GM19397 (cell line): ENCODE measurements at regions not wholly inside any gene's neighbourhood (a gene's known extent, or its start where the extent isn't known, plus 50 kb on each side); places are given as distances from the start of the nearest gene placed in this dataset.

Experiments
- ATAC-seq: cut with Tn5 transposase; IDR thresholded peaks from one replicate; pipeline ENCODE4 v1.9.1; 2021; ENCODE audit warnings: mild to moderate bottlenecking, moderate library complexity; ENCODE audit not compliant: unreplicated experiment

DNA sequence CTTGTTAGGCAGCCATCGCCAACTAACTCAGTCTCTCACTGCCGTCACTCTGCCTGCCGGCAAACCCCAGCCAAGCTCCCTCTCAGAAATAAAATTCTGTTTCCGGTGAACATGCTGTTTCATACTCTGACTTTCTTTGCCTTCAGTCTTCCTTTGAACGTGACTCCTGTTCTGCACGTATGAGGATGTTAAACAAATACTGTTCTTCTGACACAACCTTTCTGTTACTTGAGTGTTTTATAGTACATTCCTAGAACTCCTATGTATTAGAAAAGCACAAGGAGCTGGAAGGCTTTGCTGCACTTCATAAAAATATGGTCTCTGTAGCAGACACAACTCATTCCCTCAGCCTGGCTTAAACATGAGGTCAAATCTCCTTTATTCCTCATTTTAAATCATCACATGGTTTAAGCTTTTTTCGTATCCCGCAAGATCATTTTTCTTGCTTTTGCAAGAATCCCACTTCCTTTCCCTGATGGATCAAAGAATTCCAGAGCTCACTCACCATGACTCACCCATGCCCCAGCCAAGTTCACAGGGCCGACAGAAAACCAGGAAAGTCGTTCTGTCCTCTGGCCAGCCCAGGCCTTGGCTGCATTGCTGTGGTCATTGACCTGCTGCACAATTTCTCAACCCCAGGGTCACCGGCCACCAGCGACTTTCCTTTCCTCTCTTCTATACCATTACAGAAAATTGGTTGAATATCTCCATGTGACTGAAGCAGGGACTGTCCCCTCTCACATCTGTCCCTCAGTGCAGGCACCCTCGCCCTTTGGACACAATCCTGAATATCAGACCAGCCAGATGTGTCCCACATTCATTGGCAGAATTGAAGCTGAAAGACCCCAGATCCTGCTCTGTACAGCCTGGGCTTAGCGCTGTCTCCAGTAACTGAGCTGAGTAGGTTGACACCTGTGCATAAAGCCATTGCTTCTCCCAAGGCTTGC, 183.1 kb upstream of the ARL4C start:
- ATAC-seq, result no peak

DNA sequence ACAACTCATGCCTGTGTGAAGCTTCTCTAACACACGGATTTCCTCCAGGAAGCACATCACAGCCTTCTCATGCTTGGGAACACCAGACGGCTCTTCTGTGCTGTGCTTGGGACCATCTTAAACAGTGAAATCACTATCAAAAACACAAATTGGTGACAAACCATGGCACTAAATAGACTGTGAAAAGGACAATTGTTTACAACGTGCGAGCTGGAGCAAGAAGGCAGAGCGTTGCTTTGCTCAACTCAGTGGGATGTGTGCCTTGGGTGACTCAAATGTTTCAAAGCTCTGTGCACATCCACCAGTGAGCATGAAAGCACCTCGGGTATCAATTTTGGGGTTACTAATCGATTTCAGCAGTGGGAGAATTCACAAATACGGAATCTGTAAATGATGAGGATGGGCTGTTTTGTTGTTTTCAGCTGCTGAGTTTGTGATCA, 182.4 kb upstream of the ARL4C start:
- ATAC-seq, result no peak

DNA sequence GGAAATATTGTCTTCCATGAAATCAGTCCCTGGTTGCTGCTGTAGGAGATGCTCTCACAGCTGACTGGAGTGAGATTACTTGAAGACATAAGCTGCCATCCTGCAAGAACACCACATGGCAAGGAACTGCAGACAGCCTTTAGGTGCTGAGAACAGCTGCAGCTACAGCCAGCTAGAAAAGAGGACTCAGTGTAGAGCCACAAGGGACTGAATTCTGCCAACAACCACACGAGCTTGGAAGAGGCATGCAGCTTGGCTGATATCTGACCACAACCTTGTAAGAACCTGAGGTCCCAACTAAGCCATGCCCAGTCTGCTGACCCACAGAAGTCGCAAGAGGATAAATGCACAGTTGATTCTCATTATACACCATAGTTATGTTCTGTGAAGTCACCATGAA, 181.8 kb upstream of the ARL4C start:
- no peak for ATAC-seq

DNA sequence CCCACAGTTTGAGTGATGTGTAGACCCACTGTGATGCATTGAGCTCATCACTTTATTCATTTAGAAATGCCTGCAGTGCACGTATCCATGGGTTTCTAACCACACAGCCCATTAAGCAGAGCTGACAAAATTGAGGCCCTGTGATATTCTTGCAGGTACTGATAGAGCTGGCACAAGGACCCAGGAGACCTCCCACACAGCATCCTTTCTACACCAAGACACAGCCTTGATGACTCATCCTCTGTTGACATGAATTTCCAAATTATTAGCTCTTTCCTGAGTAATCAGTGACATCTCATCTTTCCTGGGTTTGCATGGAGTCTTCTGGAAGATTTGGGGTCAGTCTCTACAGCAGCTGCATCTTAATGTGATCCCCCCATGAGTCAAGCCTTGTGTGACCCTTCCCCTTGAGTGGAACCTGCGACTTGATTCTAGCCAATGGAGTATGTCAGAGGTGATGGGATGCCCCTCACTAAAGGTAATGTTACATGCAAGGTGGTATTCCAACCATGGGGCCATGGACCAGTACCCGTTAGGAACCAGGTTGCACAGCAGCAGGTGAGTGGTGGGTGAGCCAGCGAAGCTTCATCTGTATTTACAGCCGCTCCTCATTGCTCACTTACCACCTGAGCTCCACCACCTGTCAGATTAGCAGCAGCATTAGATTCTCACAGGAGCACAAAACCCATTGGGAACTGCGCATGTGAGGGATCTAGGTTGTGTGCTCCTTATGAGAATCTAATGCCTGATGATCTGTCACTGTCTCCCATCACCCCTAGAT, 181.1 kb upstream of the ARL4C start:
- no peak for ATAC-seq

DNA sequence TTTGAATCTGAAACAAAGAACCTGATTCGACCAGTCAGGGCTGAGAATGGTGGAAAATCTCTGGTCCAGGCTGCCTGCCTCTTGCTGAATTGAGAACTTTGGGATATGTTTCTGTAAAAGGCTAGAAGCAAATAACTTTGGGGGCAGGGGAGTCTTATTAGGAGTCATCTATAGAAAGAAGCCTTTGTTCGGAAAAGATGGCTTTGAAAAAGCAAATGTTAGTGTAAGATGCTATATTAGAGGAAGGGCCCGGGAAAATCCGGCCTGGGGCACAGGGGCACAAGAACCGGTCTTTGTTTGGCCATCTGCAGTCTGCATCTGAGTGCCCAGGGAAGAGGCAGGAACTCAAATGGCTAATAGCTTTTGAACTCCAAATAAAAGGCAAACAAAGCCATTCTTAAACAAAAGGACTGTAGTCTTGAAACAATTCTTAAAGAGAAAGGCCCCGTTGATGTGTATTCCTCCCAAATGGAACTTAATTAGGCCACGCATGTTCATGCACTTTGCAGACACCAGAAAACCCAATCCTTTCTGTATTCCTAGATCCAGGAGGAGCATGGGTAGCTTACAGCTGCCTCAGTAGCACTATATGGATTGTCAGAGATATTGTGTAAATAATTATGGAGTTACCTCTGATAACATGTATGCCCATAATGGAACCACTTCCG, 180.0 kb upstream of the ARL4C start:
- no peak for ATAC-seq

DNA sequence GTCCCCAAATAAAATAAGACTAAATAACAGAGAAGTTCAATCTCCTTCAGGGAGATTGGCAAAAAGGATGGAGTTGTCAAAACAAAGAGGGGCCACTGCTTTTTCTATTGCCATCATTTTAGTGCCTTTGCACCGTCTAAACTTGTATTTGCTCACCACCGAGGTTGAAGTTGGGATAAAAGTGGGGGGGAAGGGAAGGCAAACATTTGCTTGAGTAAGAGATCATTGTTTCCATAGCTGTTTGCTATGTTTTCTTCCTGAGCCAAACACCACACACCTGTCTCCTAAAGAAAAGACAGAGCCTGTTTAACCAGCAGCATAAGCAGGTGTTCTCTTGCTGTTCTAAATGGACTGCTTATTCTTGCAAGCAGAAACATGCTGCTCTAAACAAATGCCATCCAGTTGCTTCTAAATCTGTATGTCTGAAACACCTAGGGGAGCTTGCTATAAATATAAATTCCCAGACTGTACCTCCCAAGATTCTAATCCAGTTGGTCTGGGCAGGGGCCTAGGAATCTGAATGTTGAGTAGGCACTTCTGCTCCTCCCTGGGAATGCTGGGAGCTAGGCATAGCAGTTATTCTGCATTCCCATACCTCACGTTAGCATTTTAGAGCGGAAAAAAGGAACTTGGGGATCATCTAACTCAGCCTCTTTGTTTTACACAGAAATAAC, 179.4 kb upstream of the ARL4C start:
- ATAC-seq, result no peak

DNA sequence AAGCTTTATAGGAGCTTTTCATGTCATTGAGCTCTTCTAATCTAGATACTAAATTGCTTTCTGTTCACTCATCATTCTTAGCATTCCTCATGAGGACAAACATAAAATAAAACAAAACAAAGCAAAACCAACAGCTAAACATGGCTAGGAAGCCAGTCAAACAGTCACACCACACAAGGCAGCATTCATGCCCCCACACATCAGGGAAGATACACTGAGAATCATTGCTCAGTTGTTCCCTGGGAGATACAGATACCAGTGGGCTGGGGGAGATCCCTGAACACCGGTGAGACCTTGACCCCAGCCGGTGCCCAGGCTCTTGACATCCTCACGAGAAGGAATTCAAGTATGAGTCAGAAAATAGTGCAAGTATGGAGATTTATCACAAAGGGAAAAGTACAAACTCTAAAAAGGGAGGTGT, 177.9 kb upstream of the ARL4C start:
- ATAC-seq, result no peak

DNA sequence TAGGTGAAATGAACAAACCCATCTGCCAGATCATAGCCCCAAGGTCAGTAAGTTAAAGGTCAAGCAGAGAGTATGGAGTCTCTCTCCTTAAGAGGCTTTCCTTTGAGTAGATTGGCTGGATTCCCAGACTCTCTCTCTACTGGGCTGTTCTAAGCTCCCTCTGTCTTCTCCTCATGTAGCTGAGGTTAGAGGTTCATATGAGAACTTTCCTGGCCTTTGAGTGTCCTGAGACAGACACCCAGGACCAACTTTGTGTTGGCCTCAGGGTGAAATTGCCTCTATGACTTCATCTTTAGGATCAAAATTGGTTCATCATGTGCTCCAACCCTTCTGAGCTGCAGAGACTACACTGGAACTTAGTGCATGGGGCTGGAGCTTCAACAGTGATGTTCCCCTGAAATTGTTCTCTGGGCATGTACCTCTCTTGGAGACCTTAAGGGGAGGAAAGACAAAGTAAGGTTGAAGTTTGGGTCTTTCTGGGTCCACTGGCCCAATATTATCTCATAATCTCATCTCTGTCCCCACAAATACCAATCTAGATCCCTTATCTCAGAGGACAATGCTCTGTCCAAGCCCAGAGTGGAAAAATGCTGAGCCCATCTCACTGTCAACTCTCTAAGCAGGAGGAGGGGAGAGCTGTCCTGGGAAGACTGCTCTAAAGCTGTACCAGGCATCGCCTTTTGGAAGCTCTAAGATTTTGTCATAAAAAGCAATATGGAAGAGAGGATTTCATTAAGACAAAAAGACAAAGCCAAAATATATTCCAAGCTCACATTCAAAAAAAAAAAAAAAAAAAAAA, 177.3 kb upstream of the ARL4C start:
- ATAC-seq, result no peak

DNA sequence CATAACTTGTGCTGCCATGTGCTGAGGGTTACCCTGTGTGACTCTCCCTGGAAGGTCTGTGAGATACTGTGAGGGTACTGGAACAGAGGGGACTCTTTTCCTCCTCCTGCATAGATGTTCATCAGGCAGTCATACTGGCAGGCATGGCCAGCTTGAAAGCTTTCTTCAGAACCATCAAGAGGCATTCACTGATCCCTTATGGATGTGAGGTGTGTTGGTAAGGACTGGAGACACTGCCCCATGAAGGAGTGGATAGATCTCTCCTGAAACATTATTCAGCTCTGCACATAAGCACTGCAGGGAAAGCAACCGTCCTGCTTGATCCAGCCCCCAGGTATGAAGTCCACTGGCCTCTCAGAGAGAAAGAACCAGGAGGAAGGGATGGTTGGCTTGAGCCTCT, 176.6 kb upstream of the ARL4C start:
- no peak for ATAC-seq

DNA sequence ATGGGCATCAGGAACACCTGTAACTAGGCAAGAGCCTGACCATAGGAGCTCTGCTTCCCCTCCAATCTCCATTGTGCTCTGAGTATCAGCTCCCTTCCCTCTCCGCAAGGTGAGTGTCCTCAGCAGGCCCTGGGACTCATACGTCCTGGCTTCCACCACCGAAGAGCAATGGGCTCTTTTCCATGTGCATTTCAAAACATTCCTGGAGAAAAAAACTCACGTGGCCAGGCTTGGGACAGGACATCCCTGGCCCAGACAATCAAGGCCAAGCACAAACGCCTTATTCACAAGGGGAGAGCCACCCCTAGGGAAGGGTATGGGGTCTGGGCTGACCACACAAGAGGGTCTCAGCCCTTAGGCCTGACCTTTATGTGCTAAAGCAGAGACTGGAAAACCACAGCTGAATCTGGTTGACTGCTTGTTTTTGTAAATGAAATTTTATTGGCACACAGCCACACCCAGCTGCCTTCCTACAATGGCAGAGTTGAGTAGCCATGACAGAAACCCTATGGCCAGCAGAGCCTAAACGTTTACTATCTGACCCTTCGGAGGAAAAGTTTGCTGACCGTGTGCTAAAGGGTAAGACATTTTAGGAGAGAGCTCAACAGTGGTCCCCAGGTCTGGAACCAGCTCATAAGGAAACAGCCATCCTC, 175.7 kb upstream of the ARL4C start:
- ATAC-seq, result no peak

DNA sequence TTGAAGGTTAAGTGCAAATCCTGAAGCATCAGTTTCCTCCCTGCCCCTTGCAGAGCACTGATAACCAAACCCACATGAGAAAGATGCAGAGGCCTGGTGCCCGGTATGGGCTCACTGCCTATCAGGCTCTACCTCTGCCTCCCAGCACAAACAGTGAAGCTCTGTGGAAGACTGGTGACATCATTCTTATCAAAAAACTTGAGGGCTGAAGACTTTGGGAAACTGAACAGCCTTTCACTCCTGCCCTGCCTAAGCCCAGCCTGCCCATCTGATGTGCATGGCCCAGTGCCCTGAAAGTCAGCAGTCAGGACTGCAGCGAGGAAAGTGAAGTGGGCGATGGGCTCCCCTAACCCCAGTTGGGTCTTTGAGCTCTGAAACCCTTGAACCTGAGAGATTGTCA, 174.8 kb upstream of the ARL4C start:
- no peak for ATAC-seq

DNA sequence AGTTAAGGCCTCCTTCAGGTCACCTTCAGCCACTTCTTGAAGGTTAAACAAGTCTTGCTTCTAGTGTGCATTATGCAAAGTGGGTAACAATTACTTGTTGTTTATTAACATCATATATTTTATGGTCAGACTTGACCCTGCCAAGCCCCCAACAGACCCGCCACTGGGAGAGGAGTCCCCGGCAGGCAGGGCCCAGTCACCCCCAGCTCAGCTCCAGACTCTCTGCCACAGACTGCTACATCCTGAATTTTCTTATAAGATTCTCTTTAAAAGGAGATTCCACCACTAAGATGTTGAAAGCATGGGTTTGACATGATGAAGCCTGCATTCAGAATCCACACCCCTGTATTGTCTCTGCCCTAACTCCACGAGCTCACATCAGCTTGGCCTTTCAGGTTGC, 174.3 kb upstream of the ARL4C start:
- no peak for ATAC-seq

DNA sequence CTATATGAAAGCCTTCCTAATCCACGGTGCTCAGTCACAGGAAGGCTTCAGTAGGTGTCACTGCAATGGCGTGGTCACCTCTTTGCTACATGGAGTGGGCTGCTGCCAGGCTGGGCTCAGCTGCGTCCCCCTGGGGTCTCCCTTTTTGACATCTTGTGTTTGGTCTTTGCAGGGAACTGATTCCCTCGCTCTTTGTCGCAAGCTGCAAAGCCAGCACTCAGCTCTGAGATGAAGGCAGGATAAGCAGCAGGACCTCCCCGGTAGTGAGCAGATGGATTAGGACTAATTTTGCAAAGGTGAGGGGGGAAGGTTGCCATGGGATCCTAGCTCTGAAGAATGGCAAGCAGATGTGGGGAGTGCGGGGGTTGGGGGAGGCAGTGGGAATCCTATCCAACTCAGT, 173.9 kb upstream of the ARL4C start:
- no peak for ATAC-seq

DNA sequence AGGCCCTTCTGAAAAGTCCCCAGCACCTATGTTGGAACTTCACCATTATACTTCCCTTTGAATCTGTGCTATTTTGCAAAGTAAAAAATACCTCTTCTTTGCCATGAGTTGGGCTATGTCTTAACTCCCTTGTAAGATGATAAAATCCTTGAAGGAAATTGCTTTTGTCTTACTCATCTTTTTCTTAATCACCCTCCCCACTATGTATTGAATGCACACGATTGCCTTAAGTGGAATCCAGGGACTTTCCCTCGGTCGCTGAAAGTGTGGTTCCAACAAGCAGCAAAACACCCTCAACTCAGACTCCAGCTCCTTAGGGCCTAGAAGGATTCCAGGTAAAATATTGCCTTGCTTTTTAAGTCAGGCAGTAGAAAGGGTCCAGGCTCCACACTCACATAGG, 173.2 kb upstream of the ARL4C start:
- no peak for ATAC-seq

DNA sequence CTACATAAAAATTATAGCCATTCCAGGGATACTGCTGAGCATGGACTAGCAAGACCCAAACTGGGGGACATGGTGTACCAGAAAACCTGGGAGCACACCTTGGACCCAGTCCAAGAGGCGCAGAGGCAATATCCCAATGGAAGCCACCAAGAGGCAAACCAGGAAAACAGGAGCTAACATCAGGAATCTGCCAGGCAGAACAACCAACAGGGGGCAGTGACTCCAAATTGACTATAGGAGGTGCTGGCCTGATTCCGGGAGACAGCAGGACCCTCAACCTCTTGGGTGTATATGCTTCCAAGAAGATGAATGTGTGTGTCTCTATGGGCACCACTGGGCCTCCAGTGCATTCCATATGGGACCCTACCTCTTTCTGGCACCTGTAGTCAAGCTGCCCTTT, 172.7 kb upstream of the ARL4C start:
- ATAC-seq, result no peak

DNA sequence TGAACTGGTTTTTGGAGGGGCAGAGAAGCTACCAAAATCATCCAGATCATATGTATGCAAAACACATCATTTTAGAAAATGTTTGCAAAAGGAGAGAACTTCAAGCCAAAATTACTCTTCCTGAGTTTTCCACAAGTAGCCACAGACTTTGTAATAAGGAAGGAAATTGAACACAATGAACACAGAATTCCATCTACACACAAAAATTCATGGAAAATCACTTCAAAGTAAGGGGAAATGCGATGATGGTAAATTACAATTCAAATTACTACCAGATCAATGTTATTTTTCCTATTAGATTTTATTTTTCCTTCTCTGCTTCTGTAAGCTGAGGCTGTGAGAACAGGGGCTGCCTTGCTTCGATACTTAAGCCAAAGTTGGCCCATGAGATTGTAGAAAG, 172.1 kb upstream of the ARL4C start:
- ATAC-seq, result no peak

DNA sequence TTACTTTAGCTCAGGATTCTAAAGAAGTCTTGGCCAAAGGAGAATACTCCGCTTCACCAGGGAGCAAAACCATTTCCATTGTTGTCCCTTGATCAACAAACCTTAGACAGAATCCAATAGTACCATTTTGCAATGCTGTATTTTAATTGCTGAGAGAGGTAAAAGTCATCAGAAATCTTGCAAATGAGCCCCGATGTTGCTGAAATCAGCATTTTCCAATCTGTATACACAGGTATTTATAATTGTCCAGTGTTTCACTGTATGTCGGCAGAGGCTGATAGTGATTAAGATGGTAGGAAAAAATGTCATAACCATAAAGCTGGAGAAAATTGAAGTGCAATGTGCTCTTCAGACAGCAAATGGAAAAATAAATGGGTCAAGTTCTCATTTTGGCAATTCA, 170.0 kb upstream of the ARL4C start:
- ATAC-seq, result no peak

DNA sequence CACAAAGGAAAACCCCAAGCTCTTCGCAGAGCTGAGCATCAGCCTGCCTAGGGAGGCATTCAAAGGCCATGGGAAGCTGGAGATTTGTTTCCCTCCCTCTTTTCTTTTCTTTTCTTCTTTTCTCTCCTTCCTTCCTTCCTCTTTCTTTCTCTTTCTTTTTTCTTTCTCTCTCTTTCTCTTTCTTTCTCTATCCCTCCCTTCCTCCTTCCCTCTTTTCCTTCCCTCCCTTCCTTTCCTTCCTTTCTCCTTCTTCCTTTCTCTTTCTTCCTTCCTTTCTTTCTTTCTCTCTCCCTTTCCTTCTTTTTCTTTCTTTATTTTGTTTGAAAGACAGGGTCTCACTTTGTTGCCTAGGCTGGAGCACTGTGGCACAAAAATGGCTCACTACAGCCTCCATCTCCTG, 168.4 kb upstream of the ARL4C start:
- ATAC-seq, result no peak

DNA sequence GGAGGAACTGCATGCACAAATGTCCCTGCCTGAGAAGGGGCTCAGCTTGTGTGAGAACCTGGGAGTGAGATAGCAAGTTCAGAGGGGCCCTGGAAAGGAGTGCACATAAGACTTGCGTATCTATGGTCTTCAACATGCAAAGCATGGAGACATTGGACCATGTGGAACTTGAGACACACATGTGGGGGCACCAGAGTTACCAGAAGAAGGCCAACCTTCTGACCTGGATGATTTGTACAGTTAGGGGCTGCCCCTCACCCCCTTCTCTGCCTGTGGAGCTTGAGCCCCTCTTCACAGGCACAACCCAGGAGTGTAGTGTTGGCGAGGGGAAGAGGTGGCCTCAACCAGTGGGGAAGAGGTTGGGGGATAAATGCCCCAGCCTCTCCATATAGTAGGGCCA, 165.0 kb upstream of the ARL4C start:
- ATAC-seq, result no peak

DNA sequence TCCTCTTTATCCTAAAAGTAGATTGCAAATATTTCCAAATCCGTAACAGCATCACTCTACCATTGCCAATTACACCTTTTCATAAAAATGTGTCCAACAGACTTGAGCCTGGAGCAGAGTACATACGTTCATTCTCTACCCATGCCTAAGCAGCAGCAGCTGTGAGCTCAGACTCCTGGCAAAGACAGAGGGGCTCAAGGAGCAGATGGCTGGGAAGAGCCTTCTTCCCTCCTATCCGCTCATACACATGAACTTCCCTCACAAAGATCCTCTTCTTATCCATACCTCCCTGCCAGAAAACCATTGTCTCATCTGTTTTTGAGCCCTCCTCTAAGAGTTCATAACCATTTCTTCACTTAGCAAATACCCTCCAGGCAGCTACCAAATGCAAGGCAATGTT, 164.3 kb upstream of the ARL4C start:
- ATAC-seq, result no peak
